ENCODE measurements at regions not wholly inside any gene's neighbourhood (a gene's known extent, or its start where the extent isn't known, plus 50 kb on each side); places are given as distances from the start of the nearest gene placed in this dataset.

- TF ChIP-seq, protein P1, sequence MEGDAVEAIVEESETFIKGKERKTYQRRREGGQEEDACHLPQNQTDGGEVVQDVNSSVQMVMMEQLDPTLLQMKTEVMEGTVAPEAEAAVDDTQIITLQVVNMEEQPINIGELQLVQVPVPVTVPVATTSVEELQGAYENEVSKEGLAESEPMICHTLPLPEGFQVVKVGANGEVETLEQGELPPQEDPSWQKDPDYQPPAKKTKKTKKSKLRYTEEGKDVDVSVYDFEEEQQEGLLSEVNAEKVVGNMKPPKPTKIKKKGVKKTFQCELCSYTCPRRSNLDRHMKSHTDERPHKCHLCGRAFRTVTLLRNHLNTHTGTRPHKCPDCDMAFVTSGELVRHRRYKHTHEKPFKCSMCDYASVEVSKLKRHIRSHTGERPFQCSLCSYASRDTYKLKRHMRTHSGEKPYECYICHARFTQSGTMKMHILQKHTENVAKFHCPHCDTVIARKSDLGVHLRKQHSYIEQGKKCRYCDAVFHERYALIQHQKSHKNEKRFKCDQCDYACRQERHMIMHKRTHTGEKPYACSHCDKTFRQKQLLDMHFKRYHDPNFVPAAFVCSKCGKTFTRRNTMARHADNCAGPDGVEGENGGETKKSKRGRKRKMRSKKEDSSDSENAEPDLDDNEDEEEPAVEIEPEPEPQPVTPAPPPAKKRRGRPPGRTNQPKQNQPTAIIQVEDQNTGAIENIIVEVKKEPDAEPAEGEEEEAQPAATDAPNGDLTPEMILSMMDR (IDR thresholded peaks at IDR 0.05; ENCODE audit: low read depth, low read length): no peak
- TF ChIP-seq EZH2phosphoT487 (IDR thresholded peaks at IDR 0.05; ENCODE audit: low read depth): no peak
These were observed 55.3 kb upstream of the STK17B start for GRCh38 chr2:196226707-196227065.

Measured in OCI-LY3 (cell line).